Natural killer cell (primary cell): ENCODE measurements at regions not wholly inside any gene's neighbourhood (a gene's known extent, or its start where the extent isn't known, plus 50 kb on each side); places are given as distances from the start of the nearest gene placed in this dataset.

ENCODE experiments used
- ATAC-seq, 3 donors: fragments of 150-1000 bp in 2 of 3; fragments of 200-7000 bp in 1 of 3; cut with Tn5 transposase; 1 replicate in 1 of 3; 2 replicates in 2 of 3; pipeline ENCODE4 v1.10.0; 2021; ENCODE audit warnings: mild to moderate bottlenecking in 2 of 3, moderate library complexity in 2 of 3
- DNase-seq, 2 donors: peaks; one replicate each; pipeline versions ENCODE4 v3.0.0 to v3.0.0-alpha.2; 2013 to 2021; ENCODE audit warnings: mixed read lengths in 1 of 2
- H3K27ac ChIP-seq: one replicate; pipeline ENCODE4 v1.5.1; 2013; ENCODE audit warnings: mild to moderate bottlenecking, low read length
- H3K27me3 ChIP-seq: one replicate; pipeline ENCODE4 v1.6.1; 2013; ENCODE audit warnings: low read length; ENCODE audit not compliant: control insufficient read depth, insufficient read depth
- H3K36me3 ChIP-seq: one replicate; pipeline ENCODE4 v1.6.1; 2013; ENCODE audit warnings: low read length; ENCODE audit not compliant: control insufficient read depth, insufficient read depth
- H3K4me1 ChIP-seq: one replicate; pipeline ENCODE4 v1.6.1; 2013; ENCODE audit warnings: low read length; ENCODE audit not compliant: control insufficient read depth, insufficient read depth
- H3K4me3 ChIP-seq: one replicate; pipeline ENCODE4 v1.5.1; 2013; ENCODE audit warnings: low read length
- H3K9me3 ChIP-seq: one replicate; pipeline ENCODE4 v1.6.1; 2013; ENCODE audit warnings: low read length; ENCODE audit not compliant: control insufficient read depth, insufficient read depth
- H3K27ac Mint-ChIP-seq, 2 donors: one replicate each; pipeline ENCODE4 v1.8.0; 2022; ENCODE audit warnings: mild to moderate bottlenecking in 2 of 2, mixed read lengths in 2 of 2, moderate library complexity in 1 of 2
- H3K27me3 Mint-ChIP-seq, 2 donors: one replicate each; pipeline ENCODE4 v1.8.0; 2022; ENCODE audit warnings: low read depth in 2 of 2, mixed read lengths in 2 of 2
- H3K36me3 Mint-ChIP-seq: one replicate; pipeline ENCODE4 v1.8.0; 2022; ENCODE audit warnings: mixed read lengths
- H3K4me1 Mint-ChIP-seq, 2 donors: one replicate each; pipeline ENCODE4 v1.8.0; 2022; ENCODE audit warnings: mixed read lengths in 2 of 2
- H3K4me3 Mint-ChIP-seq: one replicate; pipeline ENCODE4 v1.8.0; 2022; ENCODE audit warnings: mild to moderate bottlenecking, moderate library complexity, mixed read lengths
- H3K9me3 Mint-ChIP-seq, 2 donors: one replicate each; pipeline ENCODE4 v1.8.0; 2022; ENCODE audit warnings: mixed read lengths in 2 of 2
- WGBS: methylation state at CpG from one replicate; pipeline ENCODE4 v1.1.7; 2013; ENCODE audit warnings: missing lambda C conversion rate; ENCODE audit not compliant: insufficient coverage; 5-methylcytosine and 5-hydroxymethylcytosine counted together
- intact Hi-C: fragments of 100-400 bp; cut with micrococcal nuclease; formaldehyde crosslinking; loops from one replicate; pipeline ENCODE4 v1.14.2; 2022
- TF ChIP-seq, protein P1 (sequence below): fragments of 200-600 bp; IDR thresholded peaks from one replicate; pipeline ENCODE4 v1.8.0; 2022; ENCODE audit warnings: antibody characterized with exemption

DNA sequence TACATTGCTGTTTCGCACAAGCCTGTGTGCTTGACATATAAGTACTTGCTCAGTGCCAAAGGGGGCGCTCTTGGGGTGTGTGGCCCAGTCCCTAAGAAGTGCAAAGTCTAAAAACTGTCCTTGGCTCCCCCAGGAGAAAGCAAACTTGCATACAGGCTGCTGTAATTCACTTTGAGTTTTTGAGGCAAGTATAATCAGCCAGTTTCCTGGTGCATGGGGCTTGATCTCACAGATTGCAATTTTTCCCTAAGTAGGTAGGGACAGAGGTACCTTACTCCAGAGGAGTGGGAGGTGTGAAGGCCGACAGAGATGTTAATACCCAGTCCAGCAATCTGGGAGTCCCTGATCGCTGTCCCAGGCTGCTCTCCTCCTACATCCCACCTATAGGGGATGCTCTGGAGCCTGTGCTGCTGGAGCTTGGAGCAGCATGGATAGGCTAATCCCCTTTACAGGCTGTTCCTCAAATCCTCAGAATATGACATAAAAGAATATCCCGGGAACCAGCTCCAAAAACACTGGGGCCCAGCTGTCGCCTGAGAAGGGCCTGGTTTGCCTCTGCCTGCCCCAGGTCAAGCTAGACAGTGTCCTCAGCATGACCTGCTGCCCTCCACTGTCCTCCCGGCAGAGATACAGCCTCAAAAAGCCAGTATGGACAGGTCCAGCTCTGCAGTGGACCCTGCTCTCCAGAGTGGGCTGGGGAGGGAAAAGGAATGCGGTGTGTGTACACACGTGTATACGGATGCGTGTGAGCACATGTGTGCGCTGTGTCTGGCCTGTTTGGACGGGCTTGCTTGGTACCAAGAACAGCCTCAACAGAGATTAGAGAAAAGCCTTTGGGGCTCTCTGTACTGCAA lies 136.5 kb upstream of the HAAO start:
- Histone ChIP-seq H3K36me3 (no peaks in the 10 kb centered on the region), H3K9me3 (no peaks in the 10 kb centered on the region), H3K4me3 (no peak overlapping the region), H3K4me1 (peaks cover 15% of the 10 kb centered on the region), H3K27ac (no peak overlapping the region), H3K27me3 (no peaks in the 10 kb centered on the region)
- no peaks in the 10 kb centered on the region for H3K9me3 Mint-ChIP-seq
- no peaks in the 10 kb centered on the region for H3K36me3 Mint-ChIP-seq
- 83% methylated on average over 12 of the region's 13 CpGs for WGBS
- intact Hi-C loops: no loop called here
- DNase-seq: no peak
- no peak overlapping the region for H3K4me3 Mint-ChIP-seq
- H3K27me3 Mint-ChIP-seq: no peaks in the 10 kb centered on the region
- TF ChIP-seq, protein P1, sequence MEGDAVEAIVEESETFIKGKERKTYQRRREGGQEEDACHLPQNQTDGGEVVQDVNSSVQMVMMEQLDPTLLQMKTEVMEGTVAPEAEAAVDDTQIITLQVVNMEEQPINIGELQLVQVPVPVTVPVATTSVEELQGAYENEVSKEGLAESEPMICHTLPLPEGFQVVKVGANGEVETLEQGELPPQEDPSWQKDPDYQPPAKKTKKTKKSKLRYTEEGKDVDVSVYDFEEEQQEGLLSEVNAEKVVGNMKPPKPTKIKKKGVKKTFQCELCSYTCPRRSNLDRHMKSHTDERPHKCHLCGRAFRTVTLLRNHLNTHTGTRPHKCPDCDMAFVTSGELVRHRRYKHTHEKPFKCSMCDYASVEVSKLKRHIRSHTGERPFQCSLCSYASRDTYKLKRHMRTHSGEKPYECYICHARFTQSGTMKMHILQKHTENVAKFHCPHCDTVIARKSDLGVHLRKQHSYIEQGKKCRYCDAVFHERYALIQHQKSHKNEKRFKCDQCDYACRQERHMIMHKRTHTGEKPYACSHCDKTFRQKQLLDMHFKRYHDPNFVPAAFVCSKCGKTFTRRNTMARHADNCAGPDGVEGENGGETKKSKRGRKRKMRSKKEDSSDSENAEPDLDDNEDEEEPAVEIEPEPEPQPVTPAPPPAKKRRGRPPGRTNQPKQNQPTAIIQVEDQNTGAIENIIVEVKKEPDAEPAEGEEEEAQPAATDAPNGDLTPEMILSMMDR: no peak
- peaks cover 0 to 7% of the 10 kb centered on the region in 2 donors for H3K4me1 Mint-ChIP-seq
- peak in 1 of 3 donors; percentile 21 for ATAC-seq
- no peak overlapping the region for H3K27ac Mint-ChIP-seq

DNA sequence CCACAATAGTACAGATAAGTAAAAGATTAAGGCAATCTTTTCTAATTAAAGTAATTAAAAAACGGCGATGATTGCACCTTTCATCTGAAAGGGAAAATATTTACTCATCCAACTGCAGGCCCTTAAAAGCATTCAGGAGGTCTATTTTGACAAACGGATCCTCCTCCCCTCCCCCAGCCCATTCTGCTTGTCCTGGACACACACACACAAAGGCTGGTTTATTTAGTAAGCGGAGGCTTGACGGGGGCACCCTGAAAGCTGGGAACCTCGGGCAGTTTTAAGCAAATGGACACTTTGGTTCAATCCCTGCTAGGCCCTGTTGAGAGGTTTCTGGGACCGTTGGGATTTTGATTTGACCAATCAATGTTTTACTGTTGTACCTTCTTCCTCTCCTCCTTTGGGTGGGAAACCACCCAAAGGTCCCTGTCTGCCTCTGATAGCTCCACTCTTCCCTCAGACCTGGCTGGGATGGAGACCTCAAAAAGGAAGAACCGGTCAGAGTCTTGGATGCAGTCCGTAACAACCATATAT lies 135.8 kb upstream of the HAAO start:
- intact Hi-C loops: no loop called here
- H3K4me1 Mint-ChIP-seq: no peaks in the 10 kb centered on the region
- no peaks in the 10 kb centered on the region for H3K36me3 Mint-ChIP-seq
- Histone ChIP-seq H3K4me3 (no peak overlapping the region), H3K27me3 (no peaks in the 10 kb centered on the region), H3K27ac (no peak overlapping the region), H3K9me3 (no peaks in the 10 kb centered on the region), H3K36me3 (no peaks in the 10 kb centered on the region), H3K4me1 (peaks cover 8% of the 10 kb centered on the region)
- H3K4me3 Mint-ChIP-seq: no peak overlapping the region
- no peak overlapping the region for H3K27ac Mint-ChIP-seq
- 54% methylated on average over 9 of the region's 9 CpGs for WGBS
- DNase-seq (no peak), ATAC-seq (no peak)
- TF ChIP-seq, protein P1: no peak
- no peaks in the 10 kb centered on the region for H3K9me3 Mint-ChIP-seq
- no peaks in the 10 kb centered on the region for H3K27me3 Mint-ChIP-seq

DNA sequence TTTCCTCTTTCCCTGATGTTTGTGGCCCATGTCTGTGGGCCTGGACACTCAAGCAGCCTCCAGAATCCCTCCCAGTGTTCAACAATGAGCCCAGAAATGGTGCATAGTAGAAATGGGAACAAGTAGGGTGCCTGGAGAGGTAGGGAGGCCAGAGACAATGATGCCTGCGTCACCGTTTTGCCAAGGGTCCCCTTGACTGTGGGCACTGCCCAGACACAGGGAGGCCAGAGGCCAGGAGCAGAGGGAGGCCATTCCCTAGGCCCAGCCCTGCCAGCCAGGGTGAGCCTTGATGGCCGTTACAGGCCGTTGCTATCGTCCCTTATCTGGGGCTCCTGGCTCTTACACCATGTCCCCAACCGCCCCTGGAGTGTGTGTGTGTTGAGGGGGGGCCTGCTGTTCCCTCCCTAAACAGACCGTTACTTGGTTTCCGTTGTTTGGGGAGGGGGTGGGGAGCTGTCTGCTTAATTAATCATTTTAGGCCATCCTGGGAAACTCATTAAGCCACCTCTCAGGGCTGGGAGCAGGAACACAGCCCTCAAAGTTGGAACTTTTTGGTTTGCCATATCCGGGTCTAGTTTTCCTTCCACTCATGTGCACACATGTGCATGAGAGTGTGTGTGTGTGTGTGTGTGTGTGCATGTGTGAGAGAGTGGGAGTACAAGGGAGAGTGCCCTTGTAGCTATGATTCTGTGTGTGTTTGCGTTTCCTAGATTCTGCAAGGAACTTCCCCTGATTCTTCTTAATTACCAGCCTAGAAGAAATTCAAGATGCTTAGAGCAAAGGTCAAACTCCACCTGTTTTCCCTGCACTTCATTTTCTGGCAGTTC lies 135.2 kb upstream of the HAAO start:
- Mint-ChIP-seq H3K9me3 (no peaks in the 10 kb centered on the region), H3K27ac (no peak overlapping the region), H3K4me1 (no peaks in the 10 kb centered on the region), H3K36me3 (no peaks in the 10 kb centered on the region), H3K4me3 (no peak overlapping the region), H3K27me3 (no peaks in the 10 kb centered on the region)
- TF ChIP-seq, protein P1: no peak
- Histone ChIP-seq H3K9me3 (no peaks in the 10 kb centered on the region), H3K36me3 (no peaks in the 10 kb centered on the region), H3K27me3 (no peaks in the 10 kb centered on the region), H3K4me1 (peaks cover 8% of the 10 kb centered on the region), H3K27ac (no peak overlapping the region), H3K4me3 (no peak overlapping the region)
- ATAC-seq (no peak), DNase-seq (no peak)
- 45% methylated on average over 10 of the region's 10 CpGs for WGBS
- intact Hi-C loops: no loop called here
